ENCODE measurements at regions not wholly inside any gene's neighbourhood (a gene's known extent, or its start where the extent isn't known, plus 50 kb on each side); places are given as distances from the start of the nearest gene placed in this dataset.

- intact Hi-C loops (cut with DNase I): no loop called here
- ATAC-seq: no peak
- peaks cover 0 to 4% (median 0%) of the 10 kb centered on the region in 11 donors for H3K9me3 ChIP-seq
- H3K36me3 ChIP-seq: no peaks in the 10 kb centered on the region
- peaks cover 0 to 3% (median 0%) of the 10 kb centered on the region in 7 donors for H3K27me3 ChIP-seq
- H3K27ac ChIP-seq: no peak overlapping the region
- WGBS, 2 donors: 62 to 63% methylated on average over 6 of the region's 6 CpGs
- DNase-seq: no peak
- H3K4me1 ChIP-seq: no peaks in the 10 kb centered on the region
- H3K4me3 ChIP-seq: no peak overlapping the region
- TF ChIP-seq, protein P1, sequence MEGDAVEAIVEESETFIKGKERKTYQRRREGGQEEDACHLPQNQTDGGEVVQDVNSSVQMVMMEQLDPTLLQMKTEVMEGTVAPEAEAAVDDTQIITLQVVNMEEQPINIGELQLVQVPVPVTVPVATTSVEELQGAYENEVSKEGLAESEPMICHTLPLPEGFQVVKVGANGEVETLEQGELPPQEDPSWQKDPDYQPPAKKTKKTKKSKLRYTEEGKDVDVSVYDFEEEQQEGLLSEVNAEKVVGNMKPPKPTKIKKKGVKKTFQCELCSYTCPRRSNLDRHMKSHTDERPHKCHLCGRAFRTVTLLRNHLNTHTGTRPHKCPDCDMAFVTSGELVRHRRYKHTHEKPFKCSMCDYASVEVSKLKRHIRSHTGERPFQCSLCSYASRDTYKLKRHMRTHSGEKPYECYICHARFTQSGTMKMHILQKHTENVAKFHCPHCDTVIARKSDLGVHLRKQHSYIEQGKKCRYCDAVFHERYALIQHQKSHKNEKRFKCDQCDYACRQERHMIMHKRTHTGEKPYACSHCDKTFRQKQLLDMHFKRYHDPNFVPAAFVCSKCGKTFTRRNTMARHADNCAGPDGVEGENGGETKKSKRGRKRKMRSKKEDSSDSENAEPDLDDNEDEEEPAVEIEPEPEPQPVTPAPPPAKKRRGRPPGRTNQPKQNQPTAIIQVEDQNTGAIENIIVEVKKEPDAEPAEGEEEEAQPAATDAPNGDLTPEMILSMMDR (IDR thresholded peaks at IDR 0.05): no peak
Observed at GRCh38 chr7:153258686-153259085, 499.1 kb downstream of the ACTR3B start.

GRCh38 chr7:153276394-153276793, 516.8 kb downstream of the ACTR3B start:
- TF ChIP-seq, protein P1 (IDR thresholded peaks at IDR 0.05): no peak
- H3K4me1 ChIP-seq: no peaks in the 10 kb centered on the region
- DNase-seq (no peak), ATAC-seq (no peak)
- peaks cover 0 to 43% (median 4%) of the 10 kb centered on the region in 11 donors for H3K9me3 ChIP-seq
- H3K36me3 ChIP-seq: no peaks in the 10 kb centered on the region
- 82 to 83% methylated on average over 2 of the region's 2 CpGs for WGBS, 2 donors
- H3K27me3 ChIP-seq: no peaks in the 10 kb centered on the region
- no peak overlapping the region for H3K27ac ChIP-seq
- intact Hi-C loops (cut with DNase I): no loop called here
- H3K4me3 ChIP-seq: no peak overlapping the region

- 88 to 90% methylated on average over 13 of the region's 13 CpGs for WGBS, 2 donors
- no peak for ATAC-seq
Observed at GRCh38 chr7:153286763-153287162, 527.2 kb downstream of the ACTR3B start.

GRCh38 chr7:153290066-153290465, 530.5 kb downstream of the ACTR3B start:
- no peak overlapping the region for H3K27ac ChIP-seq
- ATAC-seq (no peak), DNase-seq (no peak)
- no peaks in the 10 kb centered on the region for H3K4me1 ChIP-seq
- no peak overlapping the region for H3K4me3 ChIP-seq
- no peaks in the 10 kb centered on the region for H3K36me3 ChIP-seq
- intact Hi-C loops (cut with DNase I): no loop called here
- no peaks in the 10 kb centered on the region for H3K9me3 ChIP-seq
- TF ChIP-seq, protein P1 (IDR thresholded peaks at IDR 0.05): no peak
- peaks cover 0 to 16% (median 0%) of the 10 kb centered on the region in 7 donors for H3K27me3 ChIP-seq
- whole genome bisulfite sequencing, 2 donors: 69 to 78% methylated on average over 2 of the region's 4 CpGs

More at GRCh38 chr7:153286763-153287162, 527.2 kb downstream of the ACTR3B start:
- DNase-seq: no peak
- H3K4me3 ChIP-seq: no peak overlapping the region
- peaks cover 0 to 11% (median 0%) of the 10 kb centered on the region in 11 donors for H3K9me3 ChIP-seq
- H3K27me3 ChIP-seq: peaks cover 0 to 7% (median 0%) of the 10 kb centered on the region in 7 donors
- no peaks in the 10 kb centered on the region for H3K36me3 ChIP-seq
- H3K27ac ChIP-seq: no peak overlapping the region
- TF ChIP-seq, protein P1 (IDR thresholded peaks at IDR 0.05): no peak
- intact Hi-C loops (cut with DNase I): no loop called here
- no peaks in the 10 kb centered on the region for H3K4me1 ChIP-seq

Measured in heart right ventricle (tissue), 16 donors.